ENCODE measurements at regions not wholly inside any gene's neighbourhood (a gene's known extent, or its start where the extent isn't known, plus 50 kb on each side); places are given as distances from the start of the nearest gene placed in this dataset.

DNA sequence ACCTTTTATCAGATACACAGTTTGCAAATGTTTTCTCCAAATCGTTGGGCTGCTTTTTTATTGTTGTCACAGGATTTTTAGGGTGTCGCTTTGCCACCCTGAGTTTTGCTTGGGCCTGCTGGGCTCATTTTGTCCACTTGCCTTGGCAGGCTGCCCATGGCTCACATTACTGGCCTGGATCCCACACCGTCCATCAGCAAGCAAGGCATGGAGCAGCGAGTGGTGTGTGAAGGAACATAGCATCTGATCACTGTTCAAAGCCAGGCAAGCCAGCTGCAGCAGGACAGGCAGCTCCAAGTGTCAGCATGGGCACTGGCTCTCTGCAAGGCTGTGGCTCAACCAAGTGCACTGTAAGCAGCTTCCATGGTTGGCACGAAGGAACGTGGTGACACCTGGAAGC, 261.4 kb upstream of the TECRL start:
- Histone ChIP-seq H3K27me3 (ENCODE audit: control insufficient read depth, insufficient read depth, low read length) (no peaks in the 10 kb centered on the region), H3K36me3 (ENCODE audit: control insufficient read depth, insufficient read depth, low read length) (no peaks in the 10 kb centered on the region), H3K27ac (ENCODE audit: low read length) (no peak overlapping the region), H3K4me3 (ENCODE audit: low read depth in 2 of 2, low read length in 2 of 2) (no peak overlapping the region), H3K9me3 (ENCODE audit: control insufficient read depth, insufficient read depth, low read depth, low read length) (no peaks in the 10 kb centered on the region), H3K4me1 (ENCODE audit: control insufficient read depth, insufficient read depth, low read length) (no peaks in the 10 kb centered on the region)
- ChIA-PET POLR2A (no interaction called here), CTCF (no interaction called here)
- no peak for DNase-seq (ENCODE audit: low read depth, low spot score)
- in situ Hi-C loops (cut with HindIII; ENCODE audit: low pct_unique_long_range_greater_than_20kb, low sequenced_read_pairs) (no loop called here), intact Hi-C loops (cut with micrococcal nuclease; ENCODE audit: unreplicated experiment) (no loop called here)
- TF ChIP-seq POLR2AphosphoS5 (IDR thresholded peaks at IDR 0.05; ENCODE audit: low read depth, low read length), result no peak
- TF ChIP-seq, protein P1, sequence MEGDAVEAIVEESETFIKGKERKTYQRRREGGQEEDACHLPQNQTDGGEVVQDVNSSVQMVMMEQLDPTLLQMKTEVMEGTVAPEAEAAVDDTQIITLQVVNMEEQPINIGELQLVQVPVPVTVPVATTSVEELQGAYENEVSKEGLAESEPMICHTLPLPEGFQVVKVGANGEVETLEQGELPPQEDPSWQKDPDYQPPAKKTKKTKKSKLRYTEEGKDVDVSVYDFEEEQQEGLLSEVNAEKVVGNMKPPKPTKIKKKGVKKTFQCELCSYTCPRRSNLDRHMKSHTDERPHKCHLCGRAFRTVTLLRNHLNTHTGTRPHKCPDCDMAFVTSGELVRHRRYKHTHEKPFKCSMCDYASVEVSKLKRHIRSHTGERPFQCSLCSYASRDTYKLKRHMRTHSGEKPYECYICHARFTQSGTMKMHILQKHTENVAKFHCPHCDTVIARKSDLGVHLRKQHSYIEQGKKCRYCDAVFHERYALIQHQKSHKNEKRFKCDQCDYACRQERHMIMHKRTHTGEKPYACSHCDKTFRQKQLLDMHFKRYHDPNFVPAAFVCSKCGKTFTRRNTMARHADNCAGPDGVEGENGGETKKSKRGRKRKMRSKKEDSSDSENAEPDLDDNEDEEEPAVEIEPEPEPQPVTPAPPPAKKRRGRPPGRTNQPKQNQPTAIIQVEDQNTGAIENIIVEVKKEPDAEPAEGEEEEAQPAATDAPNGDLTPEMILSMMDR (IDR thresholded peaks at IDR 0.05), result no peak
- TF ChIP-seq SIN3A (IDR thresholded peaks at IDR 0.05; ENCODE audit: borderline replicate concordance, insufficient read depth, low read depth, low read length), result no peak
- TF ChIP-seq TCF7L2 (IDR thresholded peaks at IDR 0.05; ENCODE audit: low read depth, low read length), result no peak
- TF ChIP-seq, protein P2, sequence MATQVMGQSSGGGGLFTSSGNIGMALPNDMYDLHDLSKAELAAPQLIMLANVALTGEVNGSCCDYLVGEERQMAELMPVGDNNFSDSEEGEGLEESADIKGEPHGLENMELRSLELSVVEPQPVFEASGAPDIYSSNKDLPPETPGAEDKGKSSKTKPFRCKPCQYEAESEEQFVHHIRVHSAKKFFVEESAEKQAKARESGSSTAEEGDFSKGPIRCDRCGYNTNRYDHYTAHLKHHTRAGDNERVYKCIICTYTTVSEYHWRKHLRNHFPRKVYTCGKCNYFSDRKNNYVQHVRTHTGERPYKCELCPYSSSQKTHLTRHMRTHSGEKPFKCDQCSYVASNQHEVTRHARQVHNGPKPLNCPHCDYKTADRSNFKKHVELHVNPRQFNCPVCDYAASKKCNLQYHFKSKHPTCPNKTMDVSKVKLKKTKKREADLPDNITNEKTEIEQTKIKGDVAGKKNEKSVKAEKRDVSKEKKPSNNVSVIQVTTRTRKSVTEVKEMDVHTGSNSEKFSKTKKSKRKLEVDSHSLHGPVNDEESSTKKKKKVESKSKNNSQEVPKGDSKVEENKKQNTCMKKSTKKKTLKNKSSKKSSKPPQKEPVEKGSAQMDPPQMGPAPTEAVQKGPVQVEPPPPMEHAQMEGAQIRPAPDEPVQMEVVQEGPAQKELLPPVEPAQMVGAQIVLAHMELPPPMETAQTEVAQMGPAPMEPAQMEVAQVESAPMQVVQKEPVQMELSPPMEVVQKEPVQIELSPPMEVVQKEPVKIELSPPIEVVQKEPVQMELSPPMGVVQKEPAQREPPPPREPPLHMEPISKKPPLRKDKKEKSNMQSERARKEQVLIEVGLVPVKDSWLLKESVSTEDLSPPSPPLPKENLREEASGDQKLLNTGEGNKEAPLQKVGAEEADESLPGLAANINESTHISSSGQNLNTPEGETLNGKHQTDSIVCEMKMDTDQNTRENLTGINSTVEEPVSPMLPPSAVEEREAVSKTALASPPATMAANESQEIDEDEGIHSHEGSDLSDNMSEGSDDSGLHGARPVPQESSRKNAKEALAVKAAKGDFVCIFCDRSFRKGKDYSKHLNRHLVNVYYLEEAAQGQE (IDR thresholded peaks at IDR 0.05; ENCODE audit: insufficient read depth in 1 of 2, low read depth in 2 of 2, low read length in 1 of 2), result no peak
- BruUV-seq (replicated peaks), result no TSS peak
- ATAC-seq, result no peak

DNA sequence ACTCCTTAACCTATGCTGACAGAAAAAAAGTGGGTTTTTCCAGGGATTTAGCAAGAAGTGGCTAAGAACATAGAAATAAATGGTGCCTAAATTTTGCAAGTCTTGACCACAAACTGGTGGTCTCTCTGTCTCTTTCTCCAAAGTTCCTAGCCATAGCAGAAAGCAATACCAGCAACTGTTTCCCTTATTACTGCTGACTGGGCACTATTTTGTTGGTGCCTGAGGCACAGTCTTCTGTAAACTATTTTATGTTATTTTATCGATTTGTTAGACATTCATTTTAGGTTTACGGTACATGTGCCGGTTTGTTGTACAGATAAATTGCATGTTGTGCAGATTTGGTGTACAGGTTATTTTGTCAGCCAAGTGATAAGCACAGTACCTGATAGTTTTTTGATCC, 234.6 kb upstream of the TECRL start:
- no peak for DNase-seq (ENCODE audit: low read depth, low spot score)

More for the DNA sequence above, 234.6 kb upstream of the TECRL start:
- no peak for ATAC-seq
- BruUV-seq (replicated peaks), result no TSS peak
- Histone ChIP-seq H3K36me3 (ENCODE audit: control insufficient read depth, insufficient read depth, low read length) (no peaks in the 10 kb centered on the region), H3K4me3 (ENCODE audit: low read depth in 2 of 2, low read length in 2 of 2) (no peak overlapping the region), H3K27ac (ENCODE audit: low read length) (no peak overlapping the region), H3K4me1 (ENCODE audit: control insufficient read depth, insufficient read depth, low read length) (no peaks in the 10 kb centered on the region), H3K9me3 (ENCODE audit: control insufficient read depth, insufficient read depth, low read depth, low read length) (no peaks in the 10 kb centered on the region), H3K27me3 (ENCODE audit: control insufficient read depth, insufficient read depth, low read length) (no peaks in the 10 kb centered on the region)
- in situ Hi-C loops (cut with HindIII; ENCODE audit: low pct_unique_long_range_greater_than_20kb, low sequenced_read_pairs) (no loop called here), intact Hi-C loops (cut with micrococcal nuclease; ENCODE audit: unreplicated experiment) (no loop called here)
- POLR2A ChIA-PET, result no interaction called here
- TF ChIP-seq, protein P2 (IDR thresholded peaks at IDR 0.05; ENCODE audit: insufficient read depth in 1 of 2, low read depth in 2 of 2, low read length in 1 of 2), result no peak
- TF ChIP-seq TCF7L2 (IDR thresholded peaks at IDR 0.05; ENCODE audit: low read depth, low read length) (no peak), SIN3A (IDR thresholded peaks at IDR 0.05; ENCODE audit: borderline replicate concordance, insufficient read depth, low read depth, low read length) (no peak), POLR2AphosphoS5 (IDR thresholded peaks at IDR 0.05; ENCODE audit: low read depth, low read length) (no peak)
- TF ChIP-seq, protein P1 (IDR thresholded peaks at IDR 0.05), result no peak
- CTCF ChIA-PET, result no interaction called here

Measured in Panc1 (cell line).